Germinal center (tissue), 1 donor: ENCODE measurements at regions not wholly inside any gene's neighbourhood (a gene's known extent, or its start where the extent isn't known, plus 50 kb on each side); places are given as distances from the start of the nearest gene placed in this dataset.

Source experiments
- DNase-seq: peaks from one replicate; pipeline ENCODE4 v3.0.0; 2012; ENCODE audit warnings: mixed read lengths, low spot score

DNA sequence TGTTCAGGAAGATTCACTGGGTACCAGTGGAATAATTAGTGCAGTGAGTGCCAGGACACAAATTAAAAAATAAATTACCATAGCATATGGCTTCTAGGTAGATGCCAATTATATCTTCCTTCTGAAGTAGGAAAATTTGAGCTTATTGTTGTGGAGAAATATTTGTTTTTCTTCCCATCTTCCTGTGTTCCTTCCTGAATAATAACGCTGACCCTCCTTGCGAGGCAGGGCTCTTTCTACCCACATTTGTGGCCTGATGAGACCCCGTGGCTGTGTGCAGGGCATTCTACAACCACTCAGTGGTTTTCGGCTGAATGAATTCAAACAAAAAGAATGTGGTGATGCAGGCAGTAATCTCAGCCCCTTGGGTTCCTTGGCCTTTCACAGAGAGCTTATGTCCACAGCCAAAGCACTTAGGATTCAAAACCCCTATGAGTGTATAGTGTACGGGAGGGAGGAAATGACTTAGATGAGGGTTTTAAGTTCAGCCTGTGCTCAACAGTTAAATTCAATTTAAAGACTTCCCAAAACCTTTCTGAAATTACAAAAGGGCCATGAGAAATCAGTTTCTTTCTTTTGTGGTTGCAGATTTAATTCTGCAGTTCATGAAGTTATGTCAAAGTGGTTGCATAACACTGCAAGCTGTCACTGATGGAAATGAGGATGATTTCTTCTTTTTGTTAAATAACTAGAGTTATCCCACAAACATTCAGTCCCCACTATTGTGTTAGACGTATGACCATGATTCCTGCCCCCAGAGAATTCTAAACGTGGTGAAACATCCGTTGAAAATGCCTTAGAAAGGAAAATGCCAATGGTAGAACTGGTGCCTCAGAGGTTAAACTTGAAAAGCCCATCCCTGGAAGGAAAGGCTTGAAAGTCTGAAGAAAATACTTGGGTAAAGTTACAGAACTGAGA, 255.3 kb downstream of the FZD1 start:
- DNase-seq: no peak

DNA sequence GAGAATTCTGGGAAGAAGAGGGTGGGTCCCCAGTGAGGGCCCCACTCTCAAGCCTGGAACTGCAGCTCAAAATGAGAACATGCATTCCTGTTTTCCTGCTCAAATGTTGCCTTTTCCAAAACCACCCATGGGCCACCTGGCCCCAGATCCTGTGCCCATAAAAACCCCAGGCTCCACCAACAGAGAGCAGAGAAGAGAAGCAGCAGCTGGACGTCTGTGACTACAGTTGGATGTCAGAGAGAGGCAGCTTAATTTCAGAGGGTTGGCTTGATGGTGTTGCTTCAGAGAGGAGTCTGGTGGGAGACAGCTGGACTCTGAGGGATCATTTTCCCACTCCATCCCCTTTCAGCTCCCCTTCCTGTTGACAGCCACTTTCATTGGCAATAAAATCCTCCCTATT, 256.4 kb downstream of the FZD1 start:
- DNase-seq: no peak

DNA sequence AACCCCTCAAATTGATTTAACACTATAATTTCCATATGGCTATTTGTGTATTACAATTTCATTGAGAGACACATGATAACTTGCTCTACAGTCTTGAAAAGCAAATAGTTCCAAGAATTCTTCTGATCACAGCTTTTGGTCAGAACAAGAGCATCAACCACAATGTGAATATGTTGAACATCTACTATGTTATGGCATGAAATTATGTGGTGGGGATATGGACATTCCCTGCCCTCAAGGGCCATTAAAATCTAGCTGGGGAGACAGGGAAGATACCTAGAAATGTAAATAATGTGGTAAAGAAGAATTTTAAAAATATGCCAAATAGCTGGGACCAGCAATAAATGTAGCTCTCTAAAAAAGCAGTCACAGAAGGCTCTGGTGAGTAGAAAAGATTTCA, 262.2 kb downstream of the FZD1 start:
- no peak for DNase-seq

DNA sequence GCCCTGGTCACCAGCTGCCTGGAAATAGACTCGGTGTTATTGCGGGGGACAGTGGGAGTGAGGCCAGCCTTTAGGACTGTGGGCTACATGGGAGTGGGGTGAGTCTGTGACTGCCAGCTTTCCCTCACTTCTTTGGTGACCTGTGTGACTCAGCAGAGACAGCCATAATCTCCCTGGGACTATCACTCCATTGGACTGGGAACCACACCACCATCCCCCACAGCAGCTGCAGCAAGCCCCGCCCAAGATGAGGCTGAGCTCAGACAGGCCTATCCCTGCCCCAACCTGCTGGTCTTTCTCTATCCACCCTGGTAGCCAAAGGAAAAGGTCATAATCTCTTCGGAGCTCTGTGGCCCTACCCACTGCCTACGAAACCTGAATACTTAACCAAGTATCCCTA, 263.2 kb downstream of the FZD1 start:
- DNase-seq: no peak

DNA sequence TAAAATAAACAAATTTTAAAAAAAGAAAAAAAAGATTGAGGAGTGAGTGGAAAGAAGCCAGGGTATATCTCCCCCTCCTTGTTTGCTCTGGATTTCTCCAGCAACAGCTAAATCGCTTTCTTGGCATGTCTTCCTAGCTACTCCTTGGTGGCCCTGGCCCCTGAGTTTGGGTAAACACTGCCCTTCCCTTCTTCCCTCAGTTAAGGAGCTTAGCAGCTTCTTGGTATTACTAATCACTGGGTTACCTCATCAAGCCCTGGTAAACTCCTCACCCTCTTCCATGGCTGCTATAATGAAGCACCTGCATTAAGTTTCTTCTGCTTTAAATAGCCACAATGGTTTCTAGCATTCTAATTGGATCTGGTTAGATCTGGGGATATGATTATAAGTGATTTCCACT, 269.8 kb downstream of the FZD1 start:
- DNase-seq: no peak

DNA sequence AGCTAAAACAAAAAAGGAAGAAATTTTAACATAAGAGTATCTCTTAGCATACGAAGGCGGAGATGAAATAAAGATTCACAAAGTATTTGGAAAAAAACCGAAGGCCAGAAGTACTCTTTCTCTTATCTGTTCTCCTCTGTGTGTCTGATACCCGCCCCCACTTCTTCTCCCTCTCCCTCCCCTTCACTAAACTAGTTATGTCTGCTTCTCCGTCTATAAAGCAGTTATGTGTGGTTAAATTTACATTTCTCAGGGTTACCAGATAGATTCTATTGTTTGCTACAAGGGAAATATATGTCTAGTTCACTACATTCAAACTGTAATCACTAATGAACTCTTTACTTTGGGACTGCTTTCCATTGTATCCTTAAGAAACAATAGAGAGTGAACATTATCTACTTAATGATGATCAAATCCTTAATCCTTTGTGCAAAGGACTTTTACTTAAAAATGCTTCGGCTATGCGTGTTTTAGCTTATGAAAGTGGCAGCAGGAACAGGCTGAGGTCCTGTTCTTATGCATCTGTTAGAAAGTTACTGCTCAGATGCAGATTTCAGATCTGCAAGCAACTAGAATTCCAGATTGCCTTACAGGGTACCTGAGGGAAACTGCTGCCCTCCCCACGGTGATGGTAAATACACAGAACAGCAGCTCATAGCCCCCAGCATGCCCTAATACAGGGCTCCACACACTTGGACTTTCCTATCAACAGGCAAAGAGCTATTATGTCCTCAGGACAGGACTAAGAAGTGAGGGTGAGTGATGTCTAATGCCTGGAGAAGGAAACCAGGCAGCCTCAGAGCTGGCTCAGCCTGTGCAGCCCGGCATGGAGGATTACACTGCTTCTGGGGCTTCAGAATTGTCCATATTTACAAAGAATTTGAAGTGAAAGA, 273.3 kb downstream of the FZD1 start:
- no peak for DNase-seq

DNA sequence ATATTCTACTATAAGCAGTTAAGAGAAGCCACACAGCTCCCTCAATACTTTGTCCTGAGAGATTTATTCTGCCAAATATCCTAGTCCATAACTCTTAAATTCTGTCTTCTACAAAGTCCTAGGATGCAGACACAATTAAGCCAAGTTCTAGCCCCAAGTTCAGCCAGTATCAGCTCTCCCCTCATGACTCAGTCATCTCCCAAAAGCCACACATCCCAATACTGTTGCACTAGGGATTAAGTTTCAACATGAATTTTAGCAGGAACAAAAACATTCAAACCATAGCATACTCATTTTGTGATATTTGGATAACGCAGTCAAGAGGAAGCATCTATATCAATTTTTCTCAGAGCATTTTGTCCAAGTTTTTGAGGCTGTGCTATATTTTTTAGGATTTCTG, 277.4 kb downstream of the FZD1 start:
- no peak for DNase-seq

DNA sequence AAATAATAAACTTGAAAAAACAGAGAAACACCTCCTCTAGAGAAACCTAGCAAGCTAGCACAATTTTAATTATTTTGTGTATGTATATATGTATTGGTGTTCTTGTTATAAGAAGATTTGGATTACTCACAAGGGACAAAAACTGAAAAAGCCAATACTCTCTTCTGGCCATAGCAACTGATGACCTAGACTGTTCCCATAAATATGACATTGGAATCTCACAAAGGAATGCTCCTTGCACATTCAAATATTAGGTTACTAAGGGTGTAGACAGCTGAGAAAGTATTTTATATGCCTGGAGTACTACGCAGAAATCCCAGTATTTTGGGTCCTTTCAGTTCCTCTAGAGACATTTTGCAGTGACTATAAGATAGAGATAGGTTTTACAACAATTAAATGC, 279.4 kb downstream of the FZD1 start:
- no peak for DNase-seq

- DNase-seq: no peak
Measured at GRCh38 chr7:91549878-91550277, 285.6 kb downstream of the FZD1 start.

GRCh38 chr7:91550931-91551330, 286.7 kb downstream of the FZD1 start:
- DNase-seq: no peak

- DNase-seq: no peak
Measured at GRCh38 chr7:91551377-91552175, 287.3 kb downstream of the FZD1 start.

GRCh38 chr7:91553410-91553895, 289.2 kb downstream of the FZD1 start:
- DNase-seq: no peak

- no peak for DNase-seq
Measured at GRCh38 chr7:91554883-91555282, 290.6 kb downstream of the FZD1 start.

DNA sequence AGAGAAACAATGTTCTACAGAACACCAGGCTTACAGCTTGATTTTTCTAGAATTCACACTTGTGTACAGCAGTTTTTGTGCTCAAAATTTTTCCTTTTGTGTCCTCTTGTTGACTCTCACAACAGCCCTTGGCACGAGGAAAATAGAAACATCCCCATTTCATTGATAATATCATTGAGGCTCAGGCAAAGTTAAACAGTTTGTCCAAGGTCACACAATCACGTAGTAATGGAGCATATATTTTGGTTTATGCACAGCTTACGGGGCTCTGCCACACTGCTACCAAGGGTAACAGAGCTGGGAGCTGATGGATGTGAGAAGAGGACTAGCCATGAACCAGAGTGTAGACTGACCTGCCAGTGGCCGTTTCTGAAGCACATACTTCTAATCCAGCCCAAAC, 292.0 kb downstream of the FZD1 start:
- DNase-seq: no peak

- DNase-seq: no peak
Measured at GRCh38 chr7:91556956-91557650, 292.9 kb downstream of the FZD1 start.

DNA sequence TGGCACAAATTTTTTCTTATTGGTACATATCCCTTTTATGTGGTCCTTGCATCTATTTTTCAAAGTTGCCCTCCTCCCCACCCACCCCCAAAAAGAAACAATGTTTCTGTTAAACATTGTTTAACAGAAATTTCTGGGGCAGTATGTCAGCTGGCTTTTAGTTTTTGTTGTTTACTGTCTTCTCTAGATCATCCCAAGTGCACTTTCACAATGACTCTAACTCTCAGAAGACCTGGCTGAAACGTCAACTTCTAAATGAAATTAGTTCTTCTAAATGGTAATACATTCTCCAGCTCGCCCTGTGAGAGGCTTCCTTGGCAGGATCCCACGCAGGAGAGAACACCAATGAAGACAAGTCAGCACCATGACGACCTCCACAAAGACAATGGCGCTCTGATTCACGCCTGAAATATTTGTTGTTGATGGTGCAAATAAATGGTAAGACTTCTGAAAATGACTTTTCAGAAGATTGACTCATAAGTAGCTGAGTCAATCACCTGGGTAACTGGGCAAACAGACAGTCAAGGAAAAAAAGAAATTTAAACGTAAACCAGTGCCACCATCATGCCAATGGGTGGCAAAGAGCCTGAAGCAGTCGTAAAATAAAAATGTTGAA, 293.7 kb downstream of the FZD1 start:
- DNase-seq: no peak

GRCh38 chr7:91559947-91560346, 295.7 kb downstream of the FZD1 start:
- DNase-seq: no peak

GRCh38 chr7:91564101-91564500, 299.9 kb downstream of the FZD1 start:
- DNase-seq: no peak

GRCh38 chr7:91564541-91564940, 300.3 kb downstream of the FZD1 start:
- no peak for DNase-seq

GRCh38 chr7:91565499-91566401, 301.5 kb downstream of the FZD1 start:
- no peak for DNase-seq
